WERI-Rb-1 (cell line): ENCODE measurements at regions not wholly inside any gene's neighbourhood (a gene's known extent, or its start where the extent isn't known, plus 50 kb on each side); places are given as distances from the start of the nearest gene placed in this dataset.

Experiments used
- DNase-seq: peaks from one replicate; pipeline ENCODE4 v3.0.0-alpha.2; 2020
- H3K27ac ChIP-seq: fragments of 250-450 bp; sonication (Bioruptor Pico); 2 replicates; pipeline ENCODE4 v1.5.1; 2020; ENCODE audit warnings: mild to moderate bottlenecking, moderate library complexity
- H3K27me3 ChIP-seq: fragments of 250-450 bp; sonication (Bioruptor Pico); 2 replicates; pipeline ENCODE4 v1.5.1; 2021; ENCODE audit warnings: mild to moderate bottlenecking, low read depth, moderate library complexity; ENCODE audit not compliant: insufficient read depth, severe bottlenecking
- H3K36me3 ChIP-seq: fragments of 250-450 bp; sonication (Bioruptor Pico); 2 replicates; pipeline ENCODE4 v1.5.1; 2020; ENCODE audit warnings: mild to moderate bottlenecking, moderate library complexity
- H3K4me3 ChIP-seq: 2 replicates; pipeline ENCODE4 v1.5.1; 2011; ENCODE audit warnings: low read depth, mild to moderate bottlenecking, control low read depth, low read length
- H3K9me3 ChIP-seq: fragments of 250-450 bp; sonication (Bioruptor Pico); 2 replicates; pipeline ENCODE4 v1.5.1; 2021; ENCODE audit warnings: mild to moderate bottlenecking, moderate library complexity; ENCODE audit not compliant: severe bottlenecking
- CTCF ChIP-seq: IDR thresholded peaks from 2 replicates; pipeline ENCODE4 v1.5.1; 2011; ENCODE audit warnings: low read depth, mild to moderate bottlenecking, control low read depth, inconsistent platforms, low read length

DNA sequence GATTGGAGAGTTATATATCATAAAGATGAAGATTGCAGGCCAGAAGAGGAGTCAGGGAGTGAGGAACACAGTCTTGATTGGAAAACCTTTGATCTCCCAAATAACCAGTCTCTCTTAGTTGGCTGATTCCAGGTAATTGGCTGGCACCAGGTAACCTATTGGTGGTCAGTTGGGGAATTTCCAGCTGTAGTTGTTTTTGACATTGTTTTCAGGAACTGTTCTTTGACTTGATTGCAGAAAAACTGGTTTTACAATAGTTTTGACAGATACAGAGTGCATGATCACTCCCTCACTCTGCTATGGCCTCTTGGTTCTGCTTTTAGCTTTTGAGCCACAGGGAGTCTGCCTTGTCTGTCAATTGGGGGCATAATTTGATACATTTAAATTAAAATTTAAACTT lies 71.6 kb downstream of the ZNF641 start:
- Histone ChIP-seq H3K27me3 (peaks cover 3% of the 10 kb centered on the region), H3K27ac (no peak overlapping the region), H3K4me3 (no peak overlapping the region), H3K36me3 (no peaks in the 10 kb centered on the region), H3K9me3 (peaks cover 2% of the 10 kb centered on the region)
- no peak for DNase-seq
- TF ChIP-seq CTCF, result no peak

DNA sequence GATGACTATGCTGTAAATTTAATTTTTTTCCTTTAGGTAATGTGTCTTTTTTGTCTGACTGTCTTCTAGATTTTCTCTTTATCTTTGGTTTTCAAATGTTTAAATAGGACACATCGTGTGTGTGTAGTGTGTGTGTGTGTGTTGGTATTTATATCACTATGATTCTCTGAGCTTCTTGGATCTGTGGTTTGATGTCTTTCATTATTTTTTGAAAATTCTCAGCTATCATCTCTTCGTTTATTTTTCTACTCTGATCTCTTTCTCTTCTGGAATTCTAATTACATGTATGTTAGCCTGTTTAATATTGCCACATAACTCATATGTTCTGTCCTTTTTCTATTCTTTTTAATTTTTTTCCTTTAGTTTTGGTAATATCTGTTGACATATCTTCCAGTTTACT lies 73.5 kb upstream of the OR10AD1 start:
- H3K9me3 ChIP-seq, result peaks cover 2% of the 10 kb centered on the region
- H3K4me3 ChIP-seq, result no peak overlapping the region
- DNase-seq, result no peak
- no peak for TF ChIP-seq CTCF
- H3K36me3 ChIP-seq, result no peaks in the 10 kb centered on the region
- no peak overlapping the region for H3K27ac ChIP-seq
- peaks cover 6% of the 10 kb centered on the region for H3K27me3 ChIP-seq

DNA sequence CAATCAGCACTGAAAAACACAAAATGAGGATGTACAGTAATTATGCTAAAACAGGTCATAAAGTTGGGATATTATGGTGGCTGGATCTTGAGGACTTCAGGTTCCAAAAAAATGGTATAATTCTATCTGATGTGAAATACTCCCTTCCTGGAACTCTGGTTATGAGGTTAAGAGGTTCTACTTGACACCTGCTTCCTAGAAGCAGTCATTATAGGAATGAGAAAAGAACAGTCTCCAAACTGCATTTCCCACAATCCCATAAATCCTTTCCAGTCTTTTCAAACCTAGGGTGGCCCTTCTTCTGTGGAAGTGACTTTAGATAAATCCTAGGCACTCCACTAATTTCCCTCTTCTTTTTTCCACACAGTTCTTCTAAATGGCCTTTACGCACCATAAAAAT lies 63.7 kb upstream of the OR10AD1 start:
- DNase-seq, result no peak
- no peak for TF ChIP-seq CTCF
- H3K4me3 ChIP-seq, result no peak overlapping the region
- no peak overlapping the region for H3K27ac ChIP-seq
- peaks cover 21% of the 10 kb centered on the region for H3K27me3 ChIP-seq
- H3K9me3 ChIP-seq, result no peaks in the 10 kb centered on the region
- no peaks in the 10 kb centered on the region for H3K36me3 ChIP-seq

DNA sequence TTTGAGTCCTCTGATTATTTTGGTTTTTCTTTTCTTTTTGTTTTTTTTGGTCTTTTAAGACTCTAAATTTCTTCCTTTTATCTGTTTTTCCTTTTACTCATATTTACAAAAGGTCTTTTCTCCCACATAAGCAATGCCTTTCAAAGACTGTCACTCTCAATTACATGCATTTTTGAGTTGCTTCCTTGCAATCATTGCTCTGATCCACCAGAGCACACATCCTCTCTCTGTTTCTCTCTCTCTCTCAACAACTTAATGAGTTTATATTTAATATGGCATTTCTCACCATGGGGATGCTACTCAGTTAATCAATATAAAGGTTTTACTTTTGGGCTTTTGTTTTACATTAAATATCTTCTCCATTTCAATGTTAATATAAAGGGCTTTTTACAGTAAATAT lies 62.7 kb upstream of the OR10AD1 start:
- Histone ChIP-seq H3K27me3 (peaks cover 21% of the 10 kb centered on the region), H3K36me3 (no peaks in the 10 kb centered on the region), H3K4me3 (no peak overlapping the region), H3K9me3 (no peaks in the 10 kb centered on the region), H3K27ac (no peak overlapping the region)
- no peak for DNase-seq
- TF ChIP-seq CTCF, result no peak

GRCh38 chr12:48263617-48264016 lies 60.5 kb upstream of the OR10AD1 start:
- no peak overlapping the region for H3K4me3 ChIP-seq
- H3K36me3 ChIP-seq, result no peaks in the 10 kb centered on the region
- no peak for TF ChIP-seq CTCF
- H3K27ac ChIP-seq, result no peak overlapping the region
- DNase-seq, result no peak
- peaks cover 22% of the 10 kb centered on the region for H3K27me3 ChIP-seq
- H3K9me3 ChIP-seq, result no peaks in the 10 kb centered on the region

DNA sequence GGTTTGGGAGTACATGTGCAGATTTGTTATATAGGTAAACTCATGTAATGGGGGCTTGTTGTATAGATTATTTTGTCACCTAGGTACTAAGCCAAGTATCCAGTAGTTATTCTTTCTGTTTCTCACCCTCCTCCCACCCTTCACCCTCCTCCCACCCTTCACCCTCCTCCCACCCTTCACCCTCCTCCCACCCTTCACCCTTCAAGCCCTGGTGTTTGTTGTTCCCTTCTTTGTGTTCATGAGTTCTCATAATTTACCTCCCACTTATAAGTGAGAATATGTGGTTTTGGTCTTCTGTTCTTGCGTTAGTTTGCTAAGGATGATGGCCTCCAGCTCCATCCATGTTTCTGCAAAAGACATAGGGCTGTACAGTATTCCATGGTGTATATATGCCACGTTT lies 58.7 kb upstream of the OR10AD1 start:
- no peaks in the 10 kb centered on the region for H3K9me3 ChIP-seq
- no peak for DNase-seq
- no peak overlapping the region for H3K27ac ChIP-seq
- H3K36me3 ChIP-seq, result no peaks in the 10 kb centered on the region
- H3K4me3 ChIP-seq, result no peak overlapping the region
- no peak for TF ChIP-seq CTCF
- H3K27me3 ChIP-seq, result peaks cover 27% of the 10 kb centered on the region
